GM23248 (cell line): ENCODE measurements at regions not wholly inside any gene's neighbourhood (a gene's known extent, or its start where the extent isn't known, plus 50 kb on each side); places are given as distances from the start of the nearest gene placed in this dataset.
A peak's percentile ranks its signal among the peaks of the same experiment; 100 is the strongest.

Experiments used
- DNase-seq: peaks from one replicate; pipeline ENCODE4 v3.0.0-alpha.2; 2015
- H2AFZ ChIP-seq: fragments of 200-600 bp; sonication (generic); 2 replicates; pipeline ENCODE4 v1.6.1; 2016; ENCODE audit warnings: antibody characterized with exemption
- H3F3A ChIP-seq: fragments of 200-600 bp; sonication (generic); 2 replicates; pipeline ENCODE4 v1.6.1; 2016; ENCODE audit warnings: mild to moderate bottlenecking, antibody characterized with exemption, mixed run types; ENCODE audit not compliant: insufficient read depth
- H3K27ac ChIP-seq: fragments of 200-600 bp; sonication (generic); 2 replicates; pipeline ENCODE4 v1.5.1; 2016; ENCODE audit warnings: mild to moderate bottlenecking
- H3K27me3 ChIP-seq: fragments of 200-600 bp; sonication (generic); replicated peaks from 2 replicates; pipeline ENCODE4 v1.6.1; 2016; ENCODE audit warnings: mild to moderate bottlenecking; ENCODE audit not compliant: insufficient read depth
- H3K36me3 ChIP-seq: fragments of 200-600 bp; sonication (generic); 2 replicates; pipeline ENCODE4 v1.6.1; 2016; ENCODE audit warnings: low read depth, mild to moderate bottlenecking
- H3K4me1 ChIP-seq: fragments of 200-600 bp; sonication (generic); 2 replicates; pipeline ENCODE4 v1.6.1; 2016; ENCODE audit warnings: mild to moderate bottlenecking; ENCODE audit not compliant: insufficient read depth
- H3K4me2 ChIP-seq: fragments of 200-600 bp; sonication (generic); one replicate; pipeline ENCODE4 v1.6.1; 2016; ENCODE audit warnings: mild to moderate bottlenecking; ENCODE audit not compliant: unreplicated experiment
- H3K4me3 ChIP-seq: fragments of 200-600 bp; sonication (generic); 2 replicates; pipeline ENCODE4 v1.5.1; 2016; ENCODE audit warnings: mild to moderate bottlenecking
- H3K79me2 ChIP-seq: fragments of 200-600 bp; sonication (generic); 2 replicates; pipeline ENCODE4 v1.6.1; 2016; ENCODE audit warnings: mild to moderate bottlenecking; ENCODE audit not compliant: insufficient read depth
- H3K9ac ChIP-seq: fragments of 200-600 bp; sonication (generic); 2 replicates; pipeline ENCODE4 v1.6.1; 2016; ENCODE audit warnings: mild to moderate bottlenecking
- H3K9me2 ChIP-seq: fragments of 200-600 bp; sonication (generic); 2 replicates; pipeline ENCODE4 v1.6.1; 2016; ENCODE audit warnings: mixed run types, mild to moderate bottlenecking, moderate library complexity; ENCODE audit not compliant: insufficient read depth
- H3K9me3 ChIP-seq: fragments of 200-600 bp; sonication (generic); one replicate; pipeline ENCODE4 v1.6.1; 2017; ENCODE audit warnings: low read depth
- H4K20me1 ChIP-seq: fragments of 200-600 bp; sonication (generic); 2 replicates; pipeline ENCODE4 v1.6.0; 2016; ENCODE audit not compliant: insufficient read depth
- EZH2 ChIP-seq: fragments of 200-600 bp; sonication (generic); IDR thresholded peaks from 2 replicates; pipeline ENCODE4 v1.6.1; 2018; ENCODE audit warnings: antibody characterized with exemption, mild to moderate bottlenecking; ENCODE audit not compliant: insufficient read depth, poor library complexity, severe bottlenecking
- EZH2phosphoT487 ChIP-seq: fragments of 200-600 bp; sonication (generic); IDR thresholded peaks from 2 replicates; pipeline ENCODE4 v1.6.1; 2018; ENCODE audit warnings: antibody characterized with exemption, moderate library complexity, mild to moderate bottlenecking, low read depth; ENCODE audit not compliant: insufficient read depth
- WGBS, 2 experiments: methylation state at CpG; one replicate each; pipeline ENCODE4 v1.1.6; 2015 to 2017; ENCODE audit warnings: low lambda C conversion rate in 2 of 2, low coverage in 1 of 2; ENCODE audit errors: missing lambda C conversion rate in 2 of 2; 5-methylcytosine and 5-hydroxymethylcytosine counted together
- in situ Hi-C: fragments of 300-500 bp; cut with MboI; formaldehyde crosslinking; loops from 2 replicates; pipeline ENCODE4 v1.15.0; 2020

- Histone ChIP-seq H3K4me3 (no peak overlapping the region), H2AFZ (no peak overlapping the region), H3K36me3 (no peaks in the 10 kb centered on the region), H3K9ac (no peak overlapping the region), H3K9me3 (no peaks in the 10 kb centered on the region), H3F3A (no peaks in the 10 kb centered on the region), H3K27ac (no peak overlapping the region), H3K27me3 (no peaks in the 10 kb centered on the region), H3K79me2 (no peaks in the 10 kb centered on the region), H4K20me1 (no peaks in the 10 kb centered on the region), H3K4me1 (no peaks in the 10 kb centered on the region), H3K9me2 (no peaks in the 10 kb centered on the region), H3K4me2 (no peak overlapping the region)
- peak; percentile 7 for DNase-seq
- in situ Hi-C loops: no loop called here
- TF ChIP-seq EZH2 (no peak), EZH2phosphoT487 (no peak)
Observed at GRCh38 chr4:117400039-117400835, 314.9 kb upstream of the TRAM1L1 start.

DNA sequence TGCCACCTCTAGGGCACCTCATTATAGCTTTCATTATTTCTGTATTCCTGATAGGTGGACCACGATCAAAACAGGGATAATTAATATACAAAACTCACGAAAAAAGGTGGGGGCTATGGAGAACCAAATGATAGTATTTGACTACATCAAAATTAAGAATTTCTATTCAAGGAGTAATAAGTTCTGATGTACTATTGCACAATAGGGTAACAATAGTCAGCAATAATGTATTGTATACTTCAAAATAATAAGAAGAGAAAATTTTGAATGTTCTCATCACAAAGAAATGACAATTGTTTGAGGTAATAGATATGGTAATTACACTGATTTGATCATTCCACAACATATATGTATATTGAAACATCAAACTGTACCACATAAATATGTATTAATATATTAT, 327.3 kb upstream of the TRAM1L1 start:
- no peaks in the 10 kb centered on the region for H4K20me1 ChIP-seq
- H3F3A ChIP-seq: no peaks in the 10 kb centered on the region
- in situ Hi-C loops: no loop called here
- 0 to 3% methylated on average over 2 of the region's 2 CpGs for WGBS, 2 experiments
- H3K4me2 ChIP-seq: no peak overlapping the region
- H3K9me2 ChIP-seq: no peaks in the 10 kb centered on the region
- no peaks in the 10 kb centered on the region for H3K27me3 ChIP-seq
- H3K27ac ChIP-seq: no peak overlapping the region
- DNase-seq: no peak
- H3K79me2 ChIP-seq: no peaks in the 10 kb centered on the region
- H3K36me3 ChIP-seq: no peaks in the 10 kb centered on the region
- no peak overlapping the region for H3K9ac ChIP-seq
- H2AFZ ChIP-seq: no peak overlapping the region
- H3K4me1 ChIP-seq: no peaks in the 10 kb centered on the region
- no peak overlapping the region for H3K4me3 ChIP-seq
- no peaks in the 10 kb centered on the region for H3K9me3 ChIP-seq
- TF ChIP-seq EZH2: no peak
- TF ChIP-seq EZH2phosphoT487: no peak

DNA sequence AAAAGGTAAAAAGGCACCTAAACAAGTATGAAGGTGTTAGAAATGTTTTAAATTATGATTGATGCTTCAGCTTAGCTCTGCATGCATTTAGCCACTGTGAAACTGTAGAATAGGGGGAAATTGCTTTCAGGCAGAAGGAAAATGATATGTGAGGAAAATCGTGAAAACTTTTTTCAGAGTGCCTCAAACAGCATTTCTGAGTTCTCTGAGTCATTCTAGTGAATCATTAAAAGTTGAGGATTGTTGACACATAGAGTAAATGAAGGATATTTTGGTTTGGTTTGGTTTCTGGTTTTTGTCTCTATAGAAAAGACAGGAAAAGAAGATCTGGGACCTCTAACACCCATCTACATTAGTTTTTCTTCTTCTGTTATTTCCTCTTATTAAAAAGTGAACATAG, 332.5 kb upstream of the TRAM1L1 start:
- no peaks in the 10 kb centered on the region for H3K9me2 ChIP-seq
- H3K4me3 ChIP-seq: no peak overlapping the region
- H3K36me3 ChIP-seq: no peaks in the 10 kb centered on the region
- H3K27me3 ChIP-seq: no peaks in the 10 kb centered on the region
- no peaks in the 10 kb centered on the region for H3K4me1 ChIP-seq
- no peak overlapping the region for H3K4me2 ChIP-seq
- no peak overlapping the region for H3K9ac ChIP-seq
- WGBS, 2 experiments: 5 to 13% methylated on average over 1 of the region's 1 CpG
- no peaks in the 10 kb centered on the region for H3F3A ChIP-seq
- H3K9me3 ChIP-seq: no peaks in the 10 kb centered on the region
- in situ Hi-C loops: no loop called here
- DNase-seq: no peak
- no peak overlapping the region for H3K27ac ChIP-seq
- H4K20me1 ChIP-seq: no peaks in the 10 kb centered on the region
- TF ChIP-seq EZH2 (no peak), EZH2phosphoT487 (no peak)
- no peak overlapping the region for H2AFZ ChIP-seq
- H3K79me2 ChIP-seq: no peaks in the 10 kb centered on the region

DNA sequence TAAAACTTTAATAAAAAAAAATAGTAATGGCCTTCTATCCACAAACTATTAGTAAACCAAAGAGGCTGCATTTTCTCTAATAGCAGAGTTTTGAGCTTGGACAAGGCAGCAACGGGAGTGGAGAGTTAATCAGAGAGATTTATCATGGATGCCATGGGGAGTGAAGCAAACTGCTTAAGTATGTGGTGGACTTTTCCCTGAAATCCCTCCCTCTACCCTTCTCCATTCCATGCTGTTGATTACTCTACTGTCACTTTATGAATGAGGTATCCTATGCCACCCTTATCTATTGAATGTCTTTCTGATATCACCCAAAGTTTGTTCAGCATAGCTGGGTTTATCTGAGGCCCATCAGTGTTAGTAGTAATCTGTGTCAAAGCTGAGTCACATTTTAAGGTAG, 335.6 kb upstream of the TRAM1L1 start:
- Histone ChIP-seq H4K20me1 (no peaks in the 10 kb centered on the region), H3K27ac (no peak overlapping the region), H3K79me2 (no peaks in the 10 kb centered on the region), H3K27me3 (no peaks in the 10 kb centered on the region), H3K9ac (no peak overlapping the region), H3K9me2 (no peaks in the 10 kb centered on the region), H3K4me2 (no peak overlapping the region), H3K9me3 (no peaks in the 10 kb centered on the region), H3K4me1 (no peaks in the 10 kb centered on the region), H3K36me3 (no peaks in the 10 kb centered on the region), H3K4me3 (no peak overlapping the region), H2AFZ (no peak overlapping the region), H3F3A (no peaks in the 10 kb centered on the region)
- 4 to 9% methylated on average over 1 of the region's 1 CpG for WGBS, 2 experiments
- no peak for DNase-seq
- TF ChIP-seq EZH2phosphoT487: no peak
- TF ChIP-seq EZH2: no peak
- in situ Hi-C loops: no loop called here

GRCh38 chr4:117421706-117422105, 336.3 kb upstream of the TRAM1L1 start:
- no peaks in the 10 kb centered on the region for H3K79me2 ChIP-seq
- WGBS, 2 experiments: 4 to 10% methylated on average over 4 of the region's 4 CpGs
- H3K27me3 ChIP-seq: no peaks in the 10 kb centered on the region
- H3K9me2 ChIP-seq: no peaks in the 10 kb centered on the region
- H3K36me3 ChIP-seq: no peaks in the 10 kb centered on the region
- H3F3A ChIP-seq: no peaks in the 10 kb centered on the region
- no peaks in the 10 kb centered on the region for H3K4me1 ChIP-seq
- no peak overlapping the region for H3K4me3 ChIP-seq
- no peak overlapping the region for H3K27ac ChIP-seq
- H3K9me3 ChIP-seq: no peaks in the 10 kb centered on the region
- H2AFZ ChIP-seq: no peak overlapping the region
- in situ Hi-C loops: no loop called here
- no peak for TF ChIP-seq EZH2
- no peak for TF ChIP-seq EZH2phosphoT487
- H4K20me1 ChIP-seq: no peaks in the 10 kb centered on the region
- no peak overlapping the region for H3K4me2 ChIP-seq
- no peak overlapping the region for H3K9ac ChIP-seq
- DNase-seq: no peak
